ENCODE measurements at regions not wholly inside any gene's neighbourhood (a gene's known extent, or its start where the extent isn't known, plus 50 kb on each side); places are given as distances from the start of the nearest gene placed in this dataset.
"Not testable (repeated sequence)": the region's sequence is repeated elsewhere in the genome, so short reads cannot be mapped to it uniquely, and the experiment has no call there.

- TF ChIP-seq CTCF (IDR thresholded peaks at IDR 0.05; ENCODE audit: borderline replicate concordance, extremely low read depth, low read length, poor library complexity, severe bottlenecking); EZH2 (IDR thresholded peaks at IDR 0.05; ENCODE audit: borderline replicate concordance, low read depth, low read length, severe bottlenecking): not testable (repeated sequence)
Measured at GRCh38 chr2:199533873-199534272, 76.1 kb upstream of the SATB2 start.
